ENCODE measurements at regions not wholly inside any gene's neighbourhood (a gene's known extent, or its start where the extent isn't known, plus 50 kb on each side); places are given as distances from the start of the nearest gene placed in this dataset.
A peak's percentile ranks its signal among the peaks of the same experiment; 100 is the strongest.

DNA sequence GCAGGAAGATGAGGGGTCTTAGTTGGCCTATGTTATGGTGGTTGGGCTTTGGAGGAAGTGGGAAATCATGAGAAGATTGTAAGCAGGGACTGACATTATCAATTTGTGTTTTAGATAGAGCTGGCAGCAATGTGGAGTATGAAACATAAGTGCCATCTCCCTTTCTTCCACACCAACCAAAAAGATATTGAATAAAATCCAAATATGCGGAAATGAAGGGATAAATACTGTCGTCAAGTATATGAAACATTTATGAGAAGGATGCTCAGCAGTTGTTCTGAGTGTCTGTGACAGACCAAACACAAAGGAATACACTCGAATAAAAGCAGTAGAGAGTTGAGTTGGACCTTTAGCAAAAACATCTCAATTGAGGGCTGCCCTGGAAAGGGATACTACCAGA, 1090.0 kb upstream of the ZEB2 start:
- H3K27ac ChIP-seq = no peak overlapping the region
- DNase-seq = no peak
- no peak overlapping the region for H3K4me3 ChIP-seq (ENCODE audit: low read depth, low read length)
- H3K27me3 ChIP-seq (replicated peaks) = no peaks in the 10 kb centered on the region
- TF ChIP-seq, protein P1, sequence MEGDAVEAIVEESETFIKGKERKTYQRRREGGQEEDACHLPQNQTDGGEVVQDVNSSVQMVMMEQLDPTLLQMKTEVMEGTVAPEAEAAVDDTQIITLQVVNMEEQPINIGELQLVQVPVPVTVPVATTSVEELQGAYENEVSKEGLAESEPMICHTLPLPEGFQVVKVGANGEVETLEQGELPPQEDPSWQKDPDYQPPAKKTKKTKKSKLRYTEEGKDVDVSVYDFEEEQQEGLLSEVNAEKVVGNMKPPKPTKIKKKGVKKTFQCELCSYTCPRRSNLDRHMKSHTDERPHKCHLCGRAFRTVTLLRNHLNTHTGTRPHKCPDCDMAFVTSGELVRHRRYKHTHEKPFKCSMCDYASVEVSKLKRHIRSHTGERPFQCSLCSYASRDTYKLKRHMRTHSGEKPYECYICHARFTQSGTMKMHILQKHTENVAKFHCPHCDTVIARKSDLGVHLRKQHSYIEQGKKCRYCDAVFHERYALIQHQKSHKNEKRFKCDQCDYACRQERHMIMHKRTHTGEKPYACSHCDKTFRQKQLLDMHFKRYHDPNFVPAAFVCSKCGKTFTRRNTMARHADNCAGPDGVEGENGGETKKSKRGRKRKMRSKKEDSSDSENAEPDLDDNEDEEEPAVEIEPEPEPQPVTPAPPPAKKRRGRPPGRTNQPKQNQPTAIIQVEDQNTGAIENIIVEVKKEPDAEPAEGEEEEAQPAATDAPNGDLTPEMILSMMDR (IDR thresholded peaks at IDR 0.05; ENCODE audit: low read depth, low read length, missing control alignments) = no peak
- H3K36me3 ChIP-seq (replicated peaks) = no peaks in the 10 kb centered on the region
- in situ Hi-C loops (cut with HindIII; ENCODE audit: low pct_ligation_motif_present, low sequenced_read_pairs) = no loop called here

DNA sequence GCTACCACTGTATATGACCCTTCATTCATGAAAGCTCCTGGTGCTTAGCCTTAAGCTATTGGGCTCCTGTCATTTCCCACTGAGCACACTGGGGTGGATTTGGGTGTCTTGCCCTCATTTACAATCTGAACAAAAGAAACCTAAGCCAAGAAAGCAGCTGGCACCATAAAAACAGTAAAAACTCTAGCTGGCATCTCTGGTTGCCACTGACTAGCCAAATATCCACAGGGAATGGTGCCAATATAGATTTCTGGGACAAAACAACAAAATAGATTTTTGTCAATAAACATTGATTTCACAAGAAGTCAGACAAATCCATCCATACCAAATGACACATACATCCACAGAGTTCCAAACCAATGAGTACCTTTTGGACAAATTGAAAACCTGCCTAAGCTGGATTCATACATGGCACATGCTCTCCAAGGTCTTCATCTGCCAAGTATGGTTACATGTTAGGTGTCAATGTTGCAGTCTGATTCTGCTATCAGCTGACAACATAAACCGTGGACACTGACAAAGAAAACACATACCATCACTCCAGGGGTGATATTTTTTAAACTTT, 1081.5 kb upstream of the ZEB2 start:
- TF ChIP-seq, protein P1 (IDR thresholded peaks at IDR 0.05; ENCODE audit: low read depth, low read length, missing control alignments) = no peak
- no peak for DNase-seq
- H3K4me3 ChIP-seq (ENCODE audit: low read depth, low read length) = no peak overlapping the region
- in situ Hi-C loops (cut with HindIII; ENCODE audit: low pct_ligation_motif_present, low sequenced_read_pairs) = no loop called here
- no peaks in the 10 kb centered on the region for H3K36me3 ChIP-seq (replicated peaks)
- no peak overlapping the region for H3K27ac ChIP-seq
- H3K27me3 ChIP-seq (replicated peaks) = no peaks in the 10 kb centered on the region

DNA sequence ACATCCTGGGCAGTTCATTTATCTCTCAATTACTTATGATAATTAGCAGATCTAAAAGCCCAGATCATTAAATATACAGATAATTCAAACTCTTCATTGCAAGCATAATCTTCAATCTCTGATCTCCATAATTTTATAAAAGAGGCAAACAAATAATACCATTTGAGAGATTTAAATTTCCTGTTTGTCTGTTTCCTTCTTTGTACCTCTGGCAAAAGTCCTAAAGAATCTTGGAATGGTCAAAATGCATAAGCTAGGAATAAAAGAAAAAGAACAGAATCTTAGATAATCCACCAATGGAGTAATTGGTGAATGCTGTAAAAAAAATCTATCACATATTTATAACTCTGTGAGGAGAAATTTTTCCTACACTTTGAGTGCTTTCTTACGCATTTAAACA, 1080.9 kb upstream of the ZEB2 start:
- in situ Hi-C loops (cut with HindIII; ENCODE audit: low pct_ligation_motif_present, low sequenced_read_pairs) = no loop called here
- Histone ChIP-seq H3K36me3 (replicated peaks) (no peaks in the 10 kb centered on the region), H3K27me3 (replicated peaks) (no peaks in the 10 kb centered on the region), H3K4me3 (ENCODE audit: low read depth, low read length) (no peak overlapping the region), H3K27ac (no peak overlapping the region)
- no peak for DNase-seq
- TF ChIP-seq, protein P1 (IDR thresholded peaks at IDR 0.05; ENCODE audit: low read depth, low read length, missing control alignments) = no peak

DNA sequence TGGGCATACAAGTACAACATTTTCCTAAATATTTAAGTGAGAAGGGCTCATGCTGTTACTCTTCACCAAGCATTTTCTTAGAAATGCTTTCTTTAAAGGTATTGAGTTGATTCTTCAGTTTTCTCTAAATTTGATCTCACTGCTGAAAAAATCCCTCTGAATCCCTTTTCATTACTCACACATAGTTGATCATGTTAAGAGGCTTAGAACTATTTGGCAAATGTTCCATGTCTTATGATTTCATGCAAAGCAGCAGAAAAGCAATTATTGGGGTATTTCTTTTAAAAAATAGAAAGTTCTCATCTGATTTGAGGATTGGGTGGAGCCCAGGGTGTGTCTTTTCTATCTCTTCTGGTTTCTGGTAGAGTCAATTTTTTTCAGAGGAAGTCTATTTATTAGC, 1079.8 kb upstream of the ZEB2 start:
- TF ChIP-seq, protein P1 (IDR thresholded peaks at IDR 0.05; ENCODE audit: low read depth, low read length, missing control alignments) = no peak
- in situ Hi-C loops (cut with HindIII; ENCODE audit: low pct_ligation_motif_present, low sequenced_read_pairs) = no loop called here
- Histone ChIP-seq H3K4me3 (ENCODE audit: low read depth, low read length) (no peak overlapping the region), H3K27me3 (replicated peaks) (no peaks in the 10 kb centered on the region), H3K36me3 (replicated peaks) (no peaks in the 10 kb centered on the region), H3K27ac (peak overlapping the region; percentile 82)
- no peak for DNase-seq

DNA sequence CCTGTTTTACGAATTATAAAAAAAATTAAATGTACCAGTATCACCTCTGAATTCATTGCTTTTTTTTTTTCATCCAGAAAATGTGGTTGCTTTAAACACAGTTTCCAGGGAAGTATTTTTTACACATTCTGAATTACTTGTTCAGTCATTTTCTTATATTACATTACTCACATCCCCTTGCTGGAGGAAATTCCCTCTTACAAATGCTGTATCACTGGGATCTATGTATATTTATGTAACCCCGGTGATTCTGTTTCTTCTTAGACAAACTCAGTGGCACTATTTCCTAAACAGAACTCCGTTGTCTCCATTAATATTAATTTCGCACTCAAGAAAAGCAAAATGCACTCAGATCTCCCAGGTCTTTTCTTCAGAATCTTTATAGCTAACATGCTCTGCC, 1078.5 kb upstream of the ZEB2 start:
- peak; percentile 61 for DNase-seq
- peak overlapping the region; percentile 82 for H3K27ac ChIP-seq

More for the DNA sequence above, 1078.5 kb upstream of the ZEB2 start:
- TF ChIP-seq, protein P1 (IDR thresholded peaks at IDR 0.05; ENCODE audit: low read depth, low read length, missing control alignments) = no peak
- in situ Hi-C loops (cut with HindIII; ENCODE audit: low pct_ligation_motif_present, low sequenced_read_pairs) = no loop called here
- no peaks in the 10 kb centered on the region for H3K36me3 ChIP-seq (replicated peaks)
- H3K27me3 ChIP-seq (replicated peaks) = no peaks in the 10 kb centered on the region
- H3K4me3 ChIP-seq (ENCODE audit: low read depth, low read length) = no peak overlapping the region
